ENCODE measurements at regions not wholly inside any gene's neighbourhood (a gene's known extent, or its start where the extent isn't known, plus 50 kb on each side); places are given as distances from the start of the nearest gene placed in this dataset.
A peak's percentile ranks its signal among the peaks of the same experiment; 100 is the strongest.

- Histone ChIP-seq H3K36me3 (no peaks in the 10 kb centered on the region), H3K9me3 (peaks cover 0 to 8% (median 0%) of the 10 kb centered on the region in 11 donors), H3K27me3 (peaks cover 0 to 11% (median 0%) of the 10 kb centered on the region in 7 donors), H3K4me1 (peaks cover 0 to 7% (median 0%) of the 10 kb centered on the region in 9 donors), H3K4me3 (no peak overlapping the region), H3K27ac (peak overlapping the region in 2 of 10 donors; percentile 50 to 67)
- 83 to 89% methylated on average over 9 of the region's 9 CpGs for WGBS, 2 donors
- intact Hi-C loops (cut with DNase I), result no loop called here
- no peak for TF ChIP-seq CTCF (IDR thresholded peaks at IDR 0.05)
- DNase-seq, result no peak
- no peak for ATAC-seq
These were observed 406.1 kb downstream of the VPS13C start for GRCh38 chr15:61654002-61654740.

- peaks cover 0 to 18% (median 0%) of the 10 kb centered on the region in 7 donors for H3K27me3 ChIP-seq
- H3K4me3 ChIP-seq, result no peak overlapping the region
- no peak for TF ChIP-seq CTCF (IDR thresholded peaks at IDR 0.05)
- peak; percentile 62 to 86 (median 80) for ATAC-seq
- H3K27ac ChIP-seq, result peak overlapping the region in 3 of 10 donors; percentile 12 to 21 (median 19)
- no peaks in the 10 kb centered on the region for H3K36me3 ChIP-seq
- H3K4me1 ChIP-seq, result peaks cover 0 to 7% (median 0%) of the 10 kb centered on the region in 9 donors
- WGBS, 2 donors, result 43 to 47% methylated on average over 9 of the region's 9 CpGs
- intact Hi-C loops (cut with DNase I), result no loop called here
- peak; percentile 15 to 53 for DNase-seq
- no peaks in the 10 kb centered on the region for H3K9me3 ChIP-seq
These were observed 407.1 kb downstream of the VPS13C start for GRCh38 chr15:61653110-61653509.

- 49 to 58% methylated on average over 3 of the region's 3 CpGs for WGBS, 2 donors
These were observed 409.0 kb downstream of the VPS13C start for GRCh38 chr15:61651267-61651666.

GRCh38 chr15:61649046-61649445, 411.2 kb downstream of the VPS13C start:
- Histone ChIP-seq H3K9me3 (no peaks in the 10 kb centered on the region), H3K4me3 (no peak overlapping the region), H3K27me3 (peaks cover 0 to 18% (median 5%) of the 10 kb centered on the region in 7 donors), H3K4me1 (no peaks in the 10 kb centered on the region), H3K27ac (no peak overlapping the region), H3K36me3 (no peaks in the 10 kb centered on the region)
- ATAC-seq (no peak), DNase-seq (no peak)
- intact Hi-C loops (cut with DNase I), result no loop called here
- TF ChIP-seq CTCF (IDR thresholded peaks at IDR 0.05), result no peak
- 83 to 86% methylated on average over 5 of the region's 5 CpGs for WGBS, 2 donors

More at GRCh38 chr15:61651267-61651666, 409.0 kb downstream of the VPS13C start:
- H3K27me3 ChIP-seq, result peaks cover 0 to 18% (median 0%) of the 10 kb centered on the region in 7 donors
- H3K4me1 ChIP-seq, result peaks cover 0 to 7% (median 0%) of the 10 kb centered on the region in 9 donors
- ATAC-seq (no peak), DNase-seq (no peak)
- no peak overlapping the region for H3K4me3 ChIP-seq
- no peak for TF ChIP-seq CTCF (IDR thresholded peaks at IDR 0.05)
- no peaks in the 10 kb centered on the region for H3K36me3 ChIP-seq
- no peak overlapping the region for H3K27ac ChIP-seq
- intact Hi-C loops (cut with DNase I), result no loop called here
- no peaks in the 10 kb centered on the region for H3K9me3 ChIP-seq

Data from heart right ventricle (tissue), 16 donors.